GM12891 (cell line): ENCODE measurements at regions not wholly inside any gene's neighbourhood (a gene's known extent, or its start where the extent isn't known, plus 50 kb on each side); places are given as distances from the start of the nearest gene placed in this dataset.

Experiments
- DNase-seq: peaks from one replicate; pipeline ENCODE4 v3.0.0; 2011; ENCODE audit warnings: low spot score; ENCODE audit not compliant: insufficient read length
- FAIRE-seq: peaks from 2 replicates; lab custom pipeline; 2011; peaks lifted over from hg19 to GRCh38; lab: Jason Lieb, UNC
- PAX5 ChIP-seq: IDR thresholded peaks from 2 replicates; pipeline ENCODE4 v1.6.1; 2011; ENCODE audit warnings: low read length, moderate library complexity, mild to moderate bottlenecking; ENCODE audit not compliant: insufficient read depth, severe bottlenecking
- POLR2A ChIP-seq: IDR thresholded peaks from 2 replicates; pipeline ENCODE4 v1.6.1; 2011; ENCODE audit warnings: low read depth, low read length, control low read depth
- POLR2AphosphoS5 ChIP-seq: IDR thresholded peaks from 2 replicates; pipeline ENCODE4 v1.6.1; 2011; ENCODE audit warnings: low read depth, low read length, control low read depth
- POU2F2 ChIP-seq: IDR thresholded peaks from 2 replicates; pipeline ENCODE4 v1.6.1; 2011; ENCODE audit warnings: low read depth, mild to moderate bottlenecking, control low read depth, low read length, moderate library complexity
- SPI1 ChIP-seq: IDR thresholded peaks from 2 replicates; pipeline ENCODE4 v1.6.1; 2011; ENCODE audit warnings: low read depth, low read length, control low read depth
- TAF1 ChIP-seq: IDR thresholded peaks from 2 replicates; pipeline ENCODE4 v1.6.1; 2011; ENCODE audit warnings: low read depth, low read length, control low read depth

GRCh38 chr22:27591060-27591459, 210.5 kb downstream of the MN1 start:
- FAIRE-seq (no peak), DNase-seq (no peak)
- TF ChIP-seq PAX5 (no peak), TAF1 (no peak), SPI1 (no peak), POU2F2 (no peak), POLR2AphosphoS5 (no peak), POLR2A (no peak)

GRCh38 chr22:27593378-27593777, 208.2 kb downstream of the MN1 start:
- TF ChIP-seq PAX5 (no peak), POLR2A (no peak), SPI1 (no peak), POLR2AphosphoS5 (no peak), TAF1 (no peak), POU2F2 (no peak)
- DNase-seq, result no peak
- FAIRE-seq, result no peak

GRCh38 chr22:27594020-27594419, 207.5 kb downstream of the MN1 start:
- TF ChIP-seq POLR2AphosphoS5 (no peak), POLR2A (no peak), SPI1 (no peak), POU2F2 (no peak)
- DNase-seq (no peak), FAIRE-seq (no peak)

- no peak for TF ChIP-seq SPI1
- TF ChIP-seq PAX5, result no peak
- TF ChIP-seq TAF1, result no peak
- TF ChIP-seq POLR2A, result no peak
- TF ChIP-seq POLR2AphosphoS5, result no peak
- TF ChIP-seq POU2F2, result no peak
- FAIRE-seq, result no peak
- no peak for DNase-seq
Observed at GRCh38 chr22:27594474-27595134, 207.0 kb downstream of the MN1 start.

GRCh38 chr22:27596133-27596870, 205.3 kb downstream of the MN1 start:
- DNase-seq, result no peak
- TF ChIP-seq POLR2AphosphoS5 (no peak), TAF1 (no peak), PAX5 (no peak), POLR2A (no peak), POU2F2 (no peak), SPI1 (no peak)
- FAIRE-seq, result no peak

- FAIRE-seq, result no peak
- no peak for TF ChIP-seq TAF1
- TF ChIP-seq PAX5, result no peak
- TF ChIP-seq SPI1, result no peak
- DNase-seq, result no peak
Observed at GRCh38 chr22:27597703-27598444, 203.7 kb downstream of the MN1 start.

- no peak for FAIRE-seq
- TF ChIP-seq SPI1 (no peak), PAX5 (no peak), POLR2AphosphoS5 (no peak), TAF1 (no peak), POU2F2 (no peak), POLR2A (no peak)
- DNase-seq, result no peak
Observed at GRCh38 chr22:27598792-27599191, 202.8 kb downstream of the MN1 start.

GRCh38 chr22:27601195-27601594, 200.4 kb downstream of the MN1 start:
- FAIRE-seq (no peak), DNase-seq (no peak)
- TF ChIP-seq POLR2AphosphoS5 (no peak), POLR2A (no peak), SPI1 (no peak), TAF1 (no peak), PAX5 (no peak), POU2F2 (no peak)

GRCh38 chr22:27602390-27602789, 199.2 kb downstream of the MN1 start:
- no peak for FAIRE-seq
- TF ChIP-seq POU2F2 (no peak), POLR2A (no peak), PAX5 (no peak), POLR2AphosphoS5 (no peak), TAF1 (no peak), SPI1 (no peak)
- DNase-seq, result no peak
